Esophagus muscularis mucosa (tissue), 3 donors: ENCODE measurements at regions not wholly inside any gene's neighbourhood (a gene's known extent, or its start where the extent isn't known, plus 50 kb on each side); places are given as distances from the start of the nearest gene placed in this dataset.

Experiments
- POLR2A ChIP-seq: fragments of 450-650 bp; IDR thresholded peaks from one replicate; pipeline ENCODE4 v1.6.1; 2017; ENCODE audit warnings: antibody characterized with exemption, moderate library complexity, mild to moderate bottlenecking, low read depth
- POLR2AphosphoS5 ChIP-seq, 2 donors: sonication (generic); formaldehyde crosslinking; IDR thresholded peaks; one replicate each; pipeline ENCODE4 v1.6.1; 2017; ENCODE audit warnings: antibody characterized with exemption in 2 of 2
- TF ChIP-seq, protein P1 (sequence below), 3 experiments: fragments of 200-600 bp in 2 of 3; fragments of 450-650 bp in 1 of 3; sonication (generic) in 2 of 3; IDR thresholded peaks; one replicate each; pipeline ENCODE4 v1.5.1; 2017 to 2019; ENCODE audit warnings: antibody characterized with exemption in 3 of 3, mild to moderate bottlenecking in 2 of 3, moderate library complexity in 1 of 3

DNA sequence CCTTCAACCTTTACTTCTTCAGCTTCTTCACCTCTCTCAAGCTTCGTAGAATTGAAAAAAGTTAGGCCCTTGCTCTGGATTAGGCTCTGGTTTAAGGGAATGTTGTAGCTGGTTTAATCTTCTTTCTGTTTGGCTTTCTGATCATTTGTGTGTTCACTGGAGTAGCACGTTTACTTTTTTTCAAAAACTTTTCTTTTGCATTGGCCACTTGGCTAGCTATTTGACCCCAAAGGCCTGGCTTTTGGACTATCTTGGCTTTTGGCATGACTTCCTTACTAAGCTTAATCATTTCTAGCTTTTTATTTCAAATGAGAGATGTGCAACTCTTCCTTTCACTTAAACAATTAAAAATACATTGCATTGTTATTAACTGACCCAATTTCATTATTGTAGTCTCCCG, 1154.8 kb upstream of the ZEB2 start:
- TF ChIP-seq, protein P1, sequence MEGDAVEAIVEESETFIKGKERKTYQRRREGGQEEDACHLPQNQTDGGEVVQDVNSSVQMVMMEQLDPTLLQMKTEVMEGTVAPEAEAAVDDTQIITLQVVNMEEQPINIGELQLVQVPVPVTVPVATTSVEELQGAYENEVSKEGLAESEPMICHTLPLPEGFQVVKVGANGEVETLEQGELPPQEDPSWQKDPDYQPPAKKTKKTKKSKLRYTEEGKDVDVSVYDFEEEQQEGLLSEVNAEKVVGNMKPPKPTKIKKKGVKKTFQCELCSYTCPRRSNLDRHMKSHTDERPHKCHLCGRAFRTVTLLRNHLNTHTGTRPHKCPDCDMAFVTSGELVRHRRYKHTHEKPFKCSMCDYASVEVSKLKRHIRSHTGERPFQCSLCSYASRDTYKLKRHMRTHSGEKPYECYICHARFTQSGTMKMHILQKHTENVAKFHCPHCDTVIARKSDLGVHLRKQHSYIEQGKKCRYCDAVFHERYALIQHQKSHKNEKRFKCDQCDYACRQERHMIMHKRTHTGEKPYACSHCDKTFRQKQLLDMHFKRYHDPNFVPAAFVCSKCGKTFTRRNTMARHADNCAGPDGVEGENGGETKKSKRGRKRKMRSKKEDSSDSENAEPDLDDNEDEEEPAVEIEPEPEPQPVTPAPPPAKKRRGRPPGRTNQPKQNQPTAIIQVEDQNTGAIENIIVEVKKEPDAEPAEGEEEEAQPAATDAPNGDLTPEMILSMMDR (IDR thresholded peaks at IDR 0.05), result no peak
- no peak for TF ChIP-seq POLR2A
- no peak for TF ChIP-seq POLR2AphosphoS5 (IDR thresholded peaks at IDR 0.05)
